HEK293 (cell line): ENCODE measurements at regions not wholly inside any gene's neighbourhood (a gene's known extent, or its start where the extent isn't known, plus 50 kb on each side); places are given as distances from the start of the nearest gene placed in this dataset.

Experiments used
- OVOL3 ChIP-seq: fragments of 450-650 bp; formaldehyde crosslinking; IDR thresholded peaks from 2 replicates; pipeline ENCODE4 v1.5.1; 2016; ENCODE audit warnings: missing biosample characterization, missing genetic modification characterization
- PRDM2 ChIP-seq: fragments of 450-650 bp; formaldehyde crosslinking; IDR thresholded peaks from 2 replicates; pipeline ENCODE4 v1.5.1; 2016; ENCODE audit warnings: missing biosample characterization, missing genetic modification characterization, borderline replicate concordance
- RBAK ChIP-seq: fragments of 450-650 bp; formaldehyde crosslinking; IDR thresholded peaks from 2 replicates; pipeline ENCODE4 v1.5.1; 2016; ENCODE audit warnings: missing biosample characterization, missing genetic modification characterization
- ZBTB44 ChIP-seq: fragments of 450-650 bp; IDR thresholded peaks from 2 replicates; pipeline ENCODE4 v1.5.1; 2018; ENCODE audit warnings: missing biosample characterization, mild to moderate bottlenecking, missing genetic modification characterization
- ZNF23 ChIP-seq: fragments of 450-650 bp; formaldehyde crosslinking; IDR thresholded peaks from 2 replicates; pipeline ENCODE4 v1.5.1; 2016; ENCODE audit warnings: missing biosample characterization, missing genetic modification characterization, borderline replicate concordance
- ZNF341 ChIP-seq: fragments of 450-650 bp; formaldehyde crosslinking; IDR thresholded peaks from 2 replicates; pipeline ENCODE4; 2016; ENCODE audit warnings: low read depth, missing biosample characterization, missing genetic modification characterization
- ZNF433 ChIP-seq: fragments of 450-650 bp; formaldehyde crosslinking; IDR thresholded peaks from 2 replicates; pipeline ENCODE4 v1.5.1; 2016; ENCODE audit warnings: missing biosample characterization, missing genetic modification characterization, low read depth
- ZNF785 ChIP-seq: fragments of 450-650 bp; formaldehyde crosslinking; IDR thresholded peaks from 2 replicates; pipeline ENCODE4 v1.5.1; 2016; ENCODE audit warnings: missing biosample characterization, missing genetic modification characterization
- TF ChIP-seq, protein P1 (sequence below): fragments of 450-650 bp; formaldehyde crosslinking; IDR thresholded peaks from 2 replicates; pipeline ENCODE4 v1.5.1; 2016; ENCODE audit warnings: missing biosample characterization, missing genetic modification characterization
- TF ChIP-seq, protein P2 (sequence below): fragments of 450-650 bp; formaldehyde crosslinking; IDR thresholded peaks from 2 replicates; pipeline ENCODE4 v1.5.1; 2016; ENCODE audit warnings: missing biosample characterization, missing genetic modification characterization, low read depth
- TF ChIP-seq, protein P3 (sequence below): fragments of 450-650 bp; formaldehyde crosslinking; IDR thresholded peaks from 2 replicates; pipeline ENCODE4 v1.5.1; 2016; ENCODE audit warnings: missing biosample characterization, missing genetic modification characterization

DNA sequence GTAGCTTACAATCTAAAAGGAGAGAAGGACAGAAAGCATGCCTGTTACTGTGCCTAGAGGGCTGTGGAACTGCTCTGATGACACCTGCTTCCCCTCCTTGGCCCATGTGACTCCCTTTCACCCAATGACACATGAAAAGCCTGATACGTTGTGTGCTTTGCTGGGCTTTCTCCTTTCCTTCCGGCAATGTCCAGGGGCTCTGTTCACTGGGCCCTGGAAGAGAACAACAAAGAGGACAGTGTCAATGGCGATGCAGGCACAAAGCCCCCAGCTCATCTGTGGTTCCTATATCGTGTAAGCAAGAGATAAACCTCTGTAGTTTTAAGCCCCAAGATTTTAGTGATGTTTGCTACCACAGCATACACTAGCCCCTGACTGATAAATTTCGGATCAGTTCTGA, 306.1 kb downstream of the ABCC12 start:
- TF ChIP-seq, protein P1, sequence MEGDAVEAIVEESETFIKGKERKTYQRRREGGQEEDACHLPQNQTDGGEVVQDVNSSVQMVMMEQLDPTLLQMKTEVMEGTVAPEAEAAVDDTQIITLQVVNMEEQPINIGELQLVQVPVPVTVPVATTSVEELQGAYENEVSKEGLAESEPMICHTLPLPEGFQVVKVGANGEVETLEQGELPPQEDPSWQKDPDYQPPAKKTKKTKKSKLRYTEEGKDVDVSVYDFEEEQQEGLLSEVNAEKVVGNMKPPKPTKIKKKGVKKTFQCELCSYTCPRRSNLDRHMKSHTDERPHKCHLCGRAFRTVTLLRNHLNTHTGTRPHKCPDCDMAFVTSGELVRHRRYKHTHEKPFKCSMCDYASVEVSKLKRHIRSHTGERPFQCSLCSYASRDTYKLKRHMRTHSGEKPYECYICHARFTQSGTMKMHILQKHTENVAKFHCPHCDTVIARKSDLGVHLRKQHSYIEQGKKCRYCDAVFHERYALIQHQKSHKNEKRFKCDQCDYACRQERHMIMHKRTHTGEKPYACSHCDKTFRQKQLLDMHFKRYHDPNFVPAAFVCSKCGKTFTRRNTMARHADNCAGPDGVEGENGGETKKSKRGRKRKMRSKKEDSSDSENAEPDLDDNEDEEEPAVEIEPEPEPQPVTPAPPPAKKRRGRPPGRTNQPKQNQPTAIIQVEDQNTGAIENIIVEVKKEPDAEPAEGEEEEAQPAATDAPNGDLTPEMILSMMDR (tag by site-specific recombination): no peak
- TF ChIP-seq ZNF23 (tag by site-specific recombination): no peak
- TF ChIP-seq, protein P2, sequence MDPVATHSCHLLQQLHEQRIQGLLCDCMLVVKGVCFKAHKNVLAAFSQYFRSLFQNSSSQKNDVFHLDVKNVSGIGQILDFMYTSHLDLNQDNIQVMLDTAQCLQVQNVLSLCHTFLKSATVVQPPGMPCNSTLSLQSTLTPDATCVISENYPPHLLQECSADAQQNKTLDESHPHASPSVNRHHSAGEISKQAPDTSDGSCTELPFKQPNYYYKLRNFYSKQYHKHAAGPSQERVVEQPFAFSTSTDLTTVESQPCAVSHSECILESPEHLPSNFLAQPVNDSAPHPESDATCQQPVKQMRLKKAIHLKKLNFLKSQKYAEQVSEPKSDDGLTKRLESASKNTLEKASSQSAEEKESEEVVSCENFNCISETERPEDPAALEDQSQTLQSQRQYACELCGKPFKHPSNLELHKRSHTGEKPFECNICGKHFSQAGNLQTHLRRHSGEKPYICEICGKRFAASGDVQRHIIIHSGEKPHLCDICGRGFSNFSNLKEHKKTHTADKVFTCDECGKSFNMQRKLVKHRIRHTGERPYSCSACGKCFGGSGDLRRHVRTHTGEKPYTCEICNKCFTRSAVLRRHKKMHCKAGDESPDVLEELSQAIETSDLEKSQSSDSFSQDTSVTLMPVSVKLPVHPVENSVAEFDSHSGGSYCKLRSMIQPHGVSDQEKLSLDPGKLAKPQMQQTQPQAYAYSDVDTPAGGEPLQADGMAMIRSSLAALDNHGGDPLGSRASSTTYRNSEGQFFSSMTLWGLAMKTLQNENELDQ: no peak
- TF ChIP-seq, protein P3, sequence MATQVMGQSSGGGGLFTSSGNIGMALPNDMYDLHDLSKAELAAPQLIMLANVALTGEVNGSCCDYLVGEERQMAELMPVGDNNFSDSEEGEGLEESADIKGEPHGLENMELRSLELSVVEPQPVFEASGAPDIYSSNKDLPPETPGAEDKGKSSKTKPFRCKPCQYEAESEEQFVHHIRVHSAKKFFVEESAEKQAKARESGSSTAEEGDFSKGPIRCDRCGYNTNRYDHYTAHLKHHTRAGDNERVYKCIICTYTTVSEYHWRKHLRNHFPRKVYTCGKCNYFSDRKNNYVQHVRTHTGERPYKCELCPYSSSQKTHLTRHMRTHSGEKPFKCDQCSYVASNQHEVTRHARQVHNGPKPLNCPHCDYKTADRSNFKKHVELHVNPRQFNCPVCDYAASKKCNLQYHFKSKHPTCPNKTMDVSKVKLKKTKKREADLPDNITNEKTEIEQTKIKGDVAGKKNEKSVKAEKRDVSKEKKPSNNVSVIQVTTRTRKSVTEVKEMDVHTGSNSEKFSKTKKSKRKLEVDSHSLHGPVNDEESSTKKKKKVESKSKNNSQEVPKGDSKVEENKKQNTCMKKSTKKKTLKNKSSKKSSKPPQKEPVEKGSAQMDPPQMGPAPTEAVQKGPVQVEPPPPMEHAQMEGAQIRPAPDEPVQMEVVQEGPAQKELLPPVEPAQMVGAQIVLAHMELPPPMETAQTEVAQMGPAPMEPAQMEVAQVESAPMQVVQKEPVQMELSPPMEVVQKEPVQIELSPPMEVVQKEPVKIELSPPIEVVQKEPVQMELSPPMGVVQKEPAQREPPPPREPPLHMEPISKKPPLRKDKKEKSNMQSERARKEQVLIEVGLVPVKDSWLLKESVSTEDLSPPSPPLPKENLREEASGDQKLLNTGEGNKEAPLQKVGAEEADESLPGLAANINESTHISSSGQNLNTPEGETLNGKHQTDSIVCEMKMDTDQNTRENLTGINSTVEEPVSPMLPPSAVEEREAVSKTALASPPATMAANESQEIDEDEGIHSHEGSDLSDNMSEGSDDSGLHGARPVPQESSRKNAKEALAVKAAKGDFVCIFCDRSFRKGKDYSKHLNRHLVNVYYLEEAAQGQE: no peak
- no peak for TF ChIP-seq RBAK (tag by site-specific recombination)
- TF ChIP-seq ZNF785 (tag by site-specific recombination): no peak
- TF ChIP-seq OVOL3: no peak
- no peak for TF ChIP-seq ZNF433 (tag by site-specific recombination)
- no peak for TF ChIP-seq ZNF341
- no peak for TF ChIP-seq ZBTB44
- TF ChIP-seq PRDM2 (tag by site-specific recombination): no peak
